Tibial artery (tissue), 4 donors: ENCODE measurements at regions not wholly inside any gene's neighbourhood (a gene's known extent, or its start where the extent isn't known, plus 50 kb on each side); places are given as distances from the start of the nearest gene placed in this dataset.

Experiments
- DNase-seq, 2 donors: peaks; one replicate each; pipeline ENCODE4 v3.0.0-alpha.2; 2019
- H3K27ac ChIP-seq, 2 donors: fragments of 200-600 bp; sonication (generic) in 1 of 2; 1 replicate in 1 of 2; 2 replicates in 1 of 2; pipeline ENCODE4 v1.5.1; 2018 to 2019; ENCODE audit warnings: mild to moderate bottlenecking in 1 of 2
- H3K27me3 ChIP-seq, 2 donors: fragments of 200-600 bp; sonication (generic) in 1 of 2; one replicate each; pipeline versions ENCODE4 v1.5.1 to v1.6.0; 2016 to 2019
- H3K36me3 ChIP-seq, 3 donors: fragments of 200-600 bp; sonication (generic) in 2 of 3; one replicate each; pipeline ENCODE4 v1.5.1; 2016 to 2019; ENCODE audit warnings: mild to moderate bottlenecking in 2 of 3
- H3K4me1 ChIP-seq, 4 donors: fragments of 200-600 bp; sonication (generic) in 2 of 4; 1 replicate in 3 of 4; 2 replicates in 1 of 4; pipeline ENCODE4 v1.5.1; 2016 to 2019
- H3K4me3 ChIP-seq, 2 donors: fragments of 200-600 bp; sonication (generic) in 1 of 2; 1 replicate in 1 of 2; 2 replicates in 1 of 2; pipeline ENCODE4 v1.5.1; 2018 to 2019; ENCODE audit warnings: mild to moderate bottlenecking in 2 of 2
- H3K9me3 ChIP-seq, 3 donors: fragments of 200-600 bp; sonication (generic) in 1 of 3; one replicate each; pipeline ENCODE4 v1.5.1; 2016 to 2019
- intact Hi-C: fragments of 100-400 bp; cut with DNase I; formaldehyde crosslinking; loops from one replicate; pipeline ENCODE4 v1.15.0; 2023; ENCODE audit warnings: low total_unique reads
- TF ChIP-seq, protein P1 (sequence below), 2 experiments: fragments of 200-600 bp in 1 of 2; fragments of 450-650 bp in 1 of 2; IDR thresholded peaks; one replicate each; pipeline ENCODE4 v1.5.1; 2017 to 2019; ENCODE audit warnings: antibody characterized with exemption in 2 of 2, mild to moderate bottlenecking in 1 of 2, moderate library complexity in 1 of 2

DNA sequence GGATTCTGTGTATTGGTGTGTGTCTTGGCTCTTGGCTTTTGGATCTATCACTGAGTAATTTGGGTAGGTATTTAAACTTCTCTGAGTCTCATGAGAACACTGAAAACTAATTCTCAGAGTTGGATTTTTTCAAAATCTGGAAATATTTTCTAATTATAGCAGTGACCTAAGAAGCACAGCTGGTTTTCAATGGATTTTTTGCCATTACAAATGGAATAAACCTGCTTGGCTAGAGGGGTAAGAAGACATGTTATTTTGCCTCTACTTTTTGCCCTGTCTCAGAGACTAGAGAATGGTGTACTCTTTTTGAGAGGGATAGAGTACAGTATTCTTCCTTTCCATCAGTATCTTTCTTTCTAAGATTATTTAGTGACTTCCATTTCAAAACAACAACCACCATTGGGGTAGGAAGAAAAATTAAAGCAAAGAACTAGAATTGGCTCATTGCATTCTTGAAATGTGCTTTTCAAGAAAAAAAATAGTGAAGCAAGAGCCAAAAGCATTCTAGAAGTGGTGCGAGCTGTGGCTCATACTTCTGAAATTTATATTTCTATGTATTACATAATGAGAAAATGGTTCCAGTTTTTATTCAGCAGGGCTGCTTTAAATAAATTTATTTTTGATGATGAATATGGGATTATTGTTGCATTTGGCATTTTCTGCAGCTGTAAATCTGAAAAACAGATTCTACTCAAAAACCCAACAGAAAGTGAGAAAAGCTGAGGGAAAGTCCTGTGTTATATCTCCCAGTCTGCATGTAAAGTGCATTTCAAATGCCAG, 850.2 kb upstream of the SLIT2 start:
- Histone ChIP-seq H3K27ac (no peak overlapping the region), H3K4me1 (peaks cover 0 to 27% (median 0%) of the 10 kb centered on the region in 4 donors), H3K4me3 (no peak overlapping the region), H3K36me3 (no peaks in the 10 kb centered on the region), H3K9me3 (no peaks in the 10 kb centered on the region), H3K27me3 (no peaks in the 10 kb centered on the region)
- DNase-seq, result no peak
- TF ChIP-seq, protein P1, sequence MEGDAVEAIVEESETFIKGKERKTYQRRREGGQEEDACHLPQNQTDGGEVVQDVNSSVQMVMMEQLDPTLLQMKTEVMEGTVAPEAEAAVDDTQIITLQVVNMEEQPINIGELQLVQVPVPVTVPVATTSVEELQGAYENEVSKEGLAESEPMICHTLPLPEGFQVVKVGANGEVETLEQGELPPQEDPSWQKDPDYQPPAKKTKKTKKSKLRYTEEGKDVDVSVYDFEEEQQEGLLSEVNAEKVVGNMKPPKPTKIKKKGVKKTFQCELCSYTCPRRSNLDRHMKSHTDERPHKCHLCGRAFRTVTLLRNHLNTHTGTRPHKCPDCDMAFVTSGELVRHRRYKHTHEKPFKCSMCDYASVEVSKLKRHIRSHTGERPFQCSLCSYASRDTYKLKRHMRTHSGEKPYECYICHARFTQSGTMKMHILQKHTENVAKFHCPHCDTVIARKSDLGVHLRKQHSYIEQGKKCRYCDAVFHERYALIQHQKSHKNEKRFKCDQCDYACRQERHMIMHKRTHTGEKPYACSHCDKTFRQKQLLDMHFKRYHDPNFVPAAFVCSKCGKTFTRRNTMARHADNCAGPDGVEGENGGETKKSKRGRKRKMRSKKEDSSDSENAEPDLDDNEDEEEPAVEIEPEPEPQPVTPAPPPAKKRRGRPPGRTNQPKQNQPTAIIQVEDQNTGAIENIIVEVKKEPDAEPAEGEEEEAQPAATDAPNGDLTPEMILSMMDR (IDR thresholded peaks at IDR 0.05), result no peak
- intact Hi-C loops, result no loop called here

DNA sequence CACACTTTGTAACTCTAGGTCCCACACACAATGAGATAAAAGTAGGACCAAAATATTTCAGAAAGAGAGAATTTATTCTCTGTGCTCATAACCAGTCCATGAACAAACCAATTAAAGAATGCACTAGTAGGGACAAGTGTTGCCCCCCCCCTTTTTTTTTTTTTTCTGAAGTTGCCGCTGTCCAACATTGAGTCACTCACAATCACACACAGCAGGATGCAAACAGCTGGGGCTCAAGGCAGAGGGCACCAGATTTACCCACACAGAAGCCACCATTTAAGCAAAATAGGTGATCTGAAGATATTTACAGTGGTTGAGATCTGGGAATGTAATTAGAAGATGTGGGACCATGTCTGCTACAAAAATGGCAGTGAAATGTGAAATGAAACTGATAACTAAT, 850.9 kb upstream of the SLIT2 start:
- H3K27me3 ChIP-seq, result no peaks in the 10 kb centered on the region
- TF ChIP-seq, protein P1 (IDR thresholded peaks at IDR 0.05), result no peak
- no peaks in the 10 kb centered on the region for H3K36me3 ChIP-seq
- no peak overlapping the region for H3K27ac ChIP-seq
- intact Hi-C loops, result no loop called here
- DNase-seq, result no peak
- no peak overlapping the region for H3K4me3 ChIP-seq
- no peaks in the 10 kb centered on the region for H3K9me3 ChIP-seq
- H3K4me1 ChIP-seq, result peaks cover 0 to 27% (median 0%) of the 10 kb centered on the region in 4 donors

DNA sequence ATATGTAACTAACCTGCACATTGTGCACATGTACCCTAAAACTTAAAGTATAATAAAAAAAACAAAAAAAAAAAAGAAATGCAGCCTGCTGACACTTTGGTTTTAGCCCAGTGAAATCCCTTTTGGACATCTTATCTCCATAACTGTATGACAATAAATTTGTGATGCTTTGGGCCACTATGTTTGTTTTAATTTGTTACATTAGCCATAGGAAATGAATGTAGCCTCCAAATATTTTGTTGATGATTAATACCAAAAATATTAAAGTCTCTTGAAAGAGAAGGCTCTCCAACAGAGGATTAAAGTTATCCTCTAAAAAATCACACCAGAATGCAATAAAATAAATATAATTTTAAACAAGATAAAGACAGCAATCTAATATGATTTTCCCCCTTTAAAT, 852.7 kb upstream of the SLIT2 start:
- no peak for DNase-seq
- Histone ChIP-seq H3K9me3 (no peaks in the 10 kb centered on the region), H3K4me1 (peaks cover 0 to 27% (median 0%) of the 10 kb centered on the region in 4 donors), H3K27me3 (no peaks in the 10 kb centered on the region), H3K4me3 (no peak overlapping the region), H3K36me3 (no peaks in the 10 kb centered on the region), H3K27ac (no peak overlapping the region)
- TF ChIP-seq, protein P1 (IDR thresholded peaks at IDR 0.05), result no peak
- intact Hi-C loops, result no loop called here

DNA sequence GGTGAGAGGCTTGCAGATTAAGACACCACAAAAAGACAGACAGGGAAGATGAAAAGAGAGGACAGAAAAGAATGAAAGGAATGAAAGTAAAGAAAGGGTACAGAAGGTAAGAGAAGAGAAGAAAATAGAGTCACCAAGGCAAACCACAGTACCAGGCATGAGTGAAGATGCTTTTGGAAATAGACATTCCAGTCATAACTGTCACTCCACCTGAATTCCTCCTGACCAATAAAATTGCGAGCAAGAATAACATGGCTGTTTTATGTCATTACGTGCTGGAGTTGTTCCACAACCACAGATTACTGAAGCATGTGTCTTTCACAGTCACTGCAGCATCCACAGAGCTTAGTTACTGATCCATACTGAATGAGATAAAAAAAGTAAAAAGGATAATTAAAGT, 864.9 kb upstream of the SLIT2 start:
- H3K9me3 ChIP-seq, result no peaks in the 10 kb centered on the region
- no peaks in the 10 kb centered on the region for H3K4me1 ChIP-seq
- no peaks in the 10 kb centered on the region for H3K36me3 ChIP-seq
- no peaks in the 10 kb centered on the region for H3K27me3 ChIP-seq
- intact Hi-C loops, result no loop called here
- H3K27ac ChIP-seq, result no peak overlapping the region
- H3K4me3 ChIP-seq, result no peak overlapping the region
- no peak for DNase-seq
- TF ChIP-seq, protein P1 (IDR thresholded peaks at IDR 0.05), result no peak

DNA sequence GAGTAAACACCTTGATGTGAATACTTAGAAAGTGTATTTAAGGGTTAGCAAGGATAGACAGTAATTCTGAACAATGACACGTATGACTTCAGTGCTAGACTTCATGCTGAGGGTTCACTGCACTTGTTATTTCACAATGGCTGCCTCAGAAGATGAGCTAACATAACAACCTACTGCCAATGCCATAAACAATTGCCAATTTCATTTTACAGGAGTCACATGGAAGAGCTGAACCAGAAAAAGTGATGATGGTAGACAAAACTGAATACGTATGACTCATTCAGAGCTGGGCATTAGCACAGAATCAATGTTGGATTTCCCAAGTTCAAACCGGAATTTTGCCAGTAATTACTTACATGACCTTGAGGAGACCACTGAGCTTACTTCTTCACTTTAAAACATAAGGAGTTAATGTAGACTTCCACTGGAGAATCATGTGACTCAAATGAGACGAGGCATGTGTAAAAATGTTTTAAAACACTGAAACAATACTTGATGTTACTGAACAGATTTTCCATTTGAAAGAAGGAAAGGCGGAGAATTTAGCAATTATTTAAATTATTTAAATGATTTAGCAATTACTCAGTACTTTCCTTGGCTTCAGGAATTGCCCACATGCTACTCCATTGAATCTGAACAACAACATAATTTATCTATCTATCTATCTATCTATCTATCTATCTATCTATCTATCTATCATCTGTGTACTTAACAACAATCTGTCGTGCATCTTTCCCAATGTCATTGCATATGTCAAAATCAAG, 868.5 kb upstream of the SLIT2 start:
- no peak for DNase-seq
- TF ChIP-seq, protein P1 (IDR thresholded peaks at IDR 0.05), result no peak
- no peaks in the 10 kb centered on the region for H3K36me3 ChIP-seq

More for the DNA sequence above, 868.5 kb upstream of the SLIT2 start:
- intact Hi-C loops, result no loop called here
- Histone ChIP-seq H3K4me3 (no peak overlapping the region), H3K4me1 (no peaks in the 10 kb centered on the region), H3K27me3 (no peaks in the 10 kb centered on the region), H3K27ac (no peak overlapping the region), H3K9me3 (no peaks in the 10 kb centered on the region)
